Tibial artery (tissue), 4 donors: ENCODE measurements at regions not wholly inside any gene's neighbourhood (a gene's known extent, or its start where the extent isn't known, plus 50 kb on each side); places are given as distances from the start of the nearest gene placed in this dataset.
"Not testable (repeated sequence)": the region's sequence is repeated elsewhere in the genome, so short reads cannot be mapped to it uniquely, and the experiment has no call there.

Experiments used
- DNase-seq, 2 donors: peaks; one replicate each; pipeline ENCODE4 v3.0.0-alpha.2; 2019
- H3K27ac ChIP-seq, 2 donors: fragments of 200-600 bp; sonication (generic) in 1 of 2; 1 replicate in 1 of 2; 2 replicates in 1 of 2; pipeline ENCODE4 v1.5.1; 2018 to 2019; ENCODE audit warnings: mild to moderate bottlenecking in 1 of 2
- H3K27me3 ChIP-seq, 2 donors: fragments of 200-600 bp; sonication (generic) in 1 of 2; one replicate each; pipeline versions ENCODE4 v1.5.1 to v1.6.0; 2016 to 2019
- H3K36me3 ChIP-seq, 3 donors: fragments of 200-600 bp; sonication (generic) in 2 of 3; one replicate each; pipeline ENCODE4 v1.5.1; 2016 to 2019; ENCODE audit warnings: mild to moderate bottlenecking in 2 of 3
- H3K4me1 ChIP-seq, 4 donors: fragments of 200-600 bp; sonication (generic) in 2 of 4; 1 replicate in 3 of 4; 2 replicates in 1 of 4; pipeline ENCODE4 v1.5.1; 2016 to 2019
- H3K4me3 ChIP-seq, 2 donors: fragments of 200-600 bp; sonication (generic) in 1 of 2; 1 replicate in 1 of 2; 2 replicates in 1 of 2; pipeline ENCODE4 v1.5.1; 2018 to 2019; ENCODE audit warnings: mild to moderate bottlenecking in 2 of 2
- H3K9me3 ChIP-seq, 3 donors: fragments of 200-600 bp; sonication (generic) in 1 of 3; one replicate each; pipeline ENCODE4 v1.5.1; 2016 to 2019
- CTCF ChIP-seq, 2 experiments: fragments of 200-600 bp in 1 of 2; fragments of 450-650 bp in 1 of 2; IDR thresholded peaks; one replicate each; pipeline ENCODE4 v1.5.1; 2017 to 2019; ENCODE audit warnings: antibody characterized with exemption in 2 of 2, mild to moderate bottlenecking in 1 of 2, moderate library complexity in 1 of 2
- intact Hi-C: fragments of 100-400 bp; cut with DNase I; formaldehyde crosslinking; loops from one replicate; pipeline ENCODE4 v1.15.0; 2023; ENCODE audit warnings: low total_unique reads

- H3K27me3 ChIP-seq, result no peaks in the 10 kb centered on the region
- TF ChIP-seq CTCF (IDR thresholded peaks at IDR 0.05), result peak; percentile 71 to 74
- DNase-seq, result peak in 1 of 2 donors; percentile 31
- intact Hi-C loops, result loop anchor here (2.0 kb wide), 1 partner anchor 553 kb away; no protein-coding TSS in a partner anchor
- no peaks in the 10 kb centered on the region for H3K4me1 ChIP-seq
- H3K9me3 ChIP-seq, result no peaks in the 10 kb centered on the region
- H3K27ac ChIP-seq, result no peak overlapping the region
- no peak overlapping the region for H3K4me3 ChIP-seq
- H3K36me3 ChIP-seq, result no peaks in the 10 kb centered on the region
Measured at GRCh38 chr14:59055439-59056045, 132.9 kb upstream of the DAAM1 start.

GRCh38 chr14:59057551-59057950 is 130.9 kb upstream of the DAAM1 start:
- Histone ChIP-seq H3K27me3 (no peaks in the 10 kb centered on the region), H3K4me1 (no peaks in the 10 kb centered on the region), H3K27ac (no peak overlapping the region), H3K36me3 (no peaks in the 10 kb centered on the region), H3K9me3 (peaks cover 0 to under 1% (median 0%) of the 10 kb centered on the region in 3 donors), H3K4me3 (no peak overlapping the region)
- no peak for TF ChIP-seq CTCF (IDR thresholded peaks at IDR 0.05)
- no peak for DNase-seq
- intact Hi-C loops, result loop anchor here (2.0 kb wide), 1 partner anchor 555 kb away; no protein-coding TSS in a partner anchor

GRCh38 chr14:59058776-59059175 is 129.7 kb upstream of the DAAM1 start:
- H3K4me3 ChIP-seq, intact Hi-C loops, DNase-seq, H3K27ac ChIP-seq, H3K36me3 ChIP-seq, H3K27me3 ChIP-seq, H3K4me1 ChIP-seq: not testable (repeated sequence)
- peaks cover 0 to 13% (median 8%) of the 10 kb centered on the region in 3 donors for H3K9me3 ChIP-seq

- no peak overlapping the region for H3K4me3 ChIP-seq
- no peaks in the 10 kb centered on the region for H3K27me3 ChIP-seq
- TF ChIP-seq CTCF (IDR thresholded peaks at IDR 0.05), result no peak
- peaks cover 0 to 5% (median 0%) of the 10 kb centered on the region in 3 donors for H3K36me3 ChIP-seq
- intact Hi-C loops, result no loop called here
- H3K9me3 ChIP-seq, result peaks cover 0 to 15% (median 8%) of the 10 kb centered on the region in 3 donors
- H3K27ac ChIP-seq, result no peak overlapping the region
- no peak for DNase-seq
- no peaks in the 10 kb centered on the region for H3K4me1 ChIP-seq
Measured at GRCh38 chr14:59060841-59061240, 127.6 kb upstream of the DAAM1 start.

- Histone ChIP-seq H3K9me3 (peaks cover 0 to 15% (median 8%) of the 10 kb centered on the region in 3 donors), H3K27ac (no peak overlapping the region), H3K36me3 (peaks cover 0 to 5% (median 0%) of the 10 kb centered on the region in 3 donors), H3K4me3 (no peak overlapping the region), H3K27me3 (no peaks in the 10 kb centered on the region), H3K4me1 (no peaks in the 10 kb centered on the region)
- intact Hi-C loops, result no loop called here
- no peak for TF ChIP-seq CTCF (IDR thresholded peaks at IDR 0.05)
- DNase-seq, result no peak
Measured at GRCh38 chr14:59061292-59061691, 127.2 kb upstream of the DAAM1 start.

- no peak overlapping the region for H3K4me3 ChIP-seq
- H3K27me3 ChIP-seq, result no peaks in the 10 kb centered on the region
- intact Hi-C loops, result no loop called here
- H3K27ac ChIP-seq, result no peak overlapping the region
- no peak for TF ChIP-seq CTCF (IDR thresholded peaks at IDR 0.05)
- peaks cover 0 to 15% (median 8%) of the 10 kb centered on the region in 3 donors for H3K9me3 ChIP-seq
- no peak for DNase-seq
- H3K36me3 ChIP-seq, result peaks cover 0 to 5% (median 0%) of the 10 kb centered on the region in 3 donors
- no peaks in the 10 kb centered on the region for H3K4me1 ChIP-seq
Measured at GRCh38 chr14:59063259-59063658, 125.2 kb upstream of the DAAM1 start.
